ENCODE measurements at regions not wholly inside any gene's neighbourhood (a gene's known extent, or its start where the extent isn't known, plus 50 kb on each side); places are given as distances from the start of the nearest gene placed in this dataset.

GRCh38 chr13:105897575-105897974 is 637.9 kb downstream of the EFNB2 start:
- H3K4me3 ChIP-seq (ENCODE audit: low read depth, low read length), result no peak overlapping the region
- no peak for TF ChIP-seq CTCF (conservative IDR thresholded peaks at IDR 0.05; ENCODE audit: low read depth, low read length)
- DNase-seq (ENCODE audit: low read depth), result no peak

- DNase-seq (ENCODE audit: low read depth), result no peak
- no peak for TF ChIP-seq CTCF (conservative IDR thresholded peaks at IDR 0.05; ENCODE audit: low read depth, low read length)
- H3K4me3 ChIP-seq (ENCODE audit: low read depth, low read length), result no peak overlapping the region
These were observed 640.8 kb downstream of the EFNB2 start for GRCh38 chr13:105894697-105895096.

GRCh38 chr13:105890509-105890908 is 645.0 kb downstream of the EFNB2 start:
- no peak for DNase-seq (ENCODE audit: low read depth)
- no peak for TF ChIP-seq CTCF (conservative IDR thresholded peaks at IDR 0.05; ENCODE audit: low read depth, low read length)
- no peak overlapping the region for H3K4me3 ChIP-seq (ENCODE audit: low read depth, low read length)

- TF ChIP-seq CTCF (conservative IDR thresholded peaks at IDR 0.05; ENCODE audit: low read depth, low read length), result no peak
- H3K4me3 ChIP-seq (ENCODE audit: low read depth, low read length), result no peak overlapping the region
- no peak for DNase-seq (ENCODE audit: low read depth)
These were observed 657.3 kb downstream of the EFNB2 start for GRCh38 chr13:105878119-105878700.

GRCh38 chr13:105874814-105875213 is 660.6 kb downstream of the EFNB2 start:
- DNase-seq (ENCODE audit: low read depth), result no peak
- H3K4me3 ChIP-seq (ENCODE audit: low read depth, low read length), result no peak overlapping the region
- no peak for TF ChIP-seq CTCF (conservative IDR thresholded peaks at IDR 0.05; ENCODE audit: low read depth, low read length)

- TF ChIP-seq CTCF (conservative IDR thresholded peaks at IDR 0.05; ENCODE audit: low read depth, low read length), result no peak
- no peak overlapping the region for H3K4me3 ChIP-seq (ENCODE audit: low read depth, low read length)
- DNase-seq (ENCODE audit: low read depth), result no peak
These were observed 663.7 kb downstream of the EFNB2 start for GRCh38 chr13:105871768-105872167.

GRCh38 chr13:105871326-105871725 is 664.1 kb downstream of the EFNB2 start:
- no peak for DNase-seq (ENCODE audit: low read depth)
- TF ChIP-seq CTCF (conservative IDR thresholded peaks at IDR 0.05; ENCODE audit: low read depth, low read length), result no peak

More at GRCh38 chr13:105871326-105871725, 664.1 kb downstream of the EFNB2 start:
- H3K4me3 ChIP-seq (ENCODE audit: low read depth, low read length), result no peak overlapping the region
